Nephron progenitor cell (in vitro differentiated cells): ENCODE measurements at regions not wholly inside any gene's neighbourhood (a gene's known extent, or its start where the extent isn't known, plus 50 kb on each side); places are given as distances from the start of the nearest gene placed in this dataset.

ENCODE experiments used
- DNase-seq: peaks from one replicate; pipeline ENCODE4 v3.0.0; 2021
- H3K27ac Mint-ChIP-seq: 2 replicates; pipeline ENCODE4 v1.8.0; 2021; ENCODE audit warnings: mild to moderate bottlenecking, moderate library complexity, mixed read lengths
- H3K27me3 Mint-ChIP-seq: 2 replicates; pipeline ENCODE4 v1.8.0; 2021; ENCODE audit warnings: mild to moderate bottlenecking, low read depth, mixed read lengths; ENCODE audit not compliant: poor library complexity
- H3K36me3 Mint-ChIP-seq: 2 replicates; pipeline ENCODE4 v1.8.0; 2021; ENCODE audit warnings: low read depth, mixed read lengths
- H3K4me1 Mint-ChIP-seq: 2 replicates; pipeline ENCODE4 v1.8.0; 2021; ENCODE audit warnings: mixed read lengths
- H3K4me3 Mint-ChIP-seq: 2 replicates; pipeline ENCODE4 v1.8.0; 2021; ENCODE audit warnings: mild to moderate bottlenecking, moderate library complexity, mixed read lengths
- H3K9me3 Mint-ChIP-seq: 2 replicates; pipeline ENCODE4 v1.8.0; 2021; ENCODE audit warnings: mild to moderate bottlenecking, moderate library complexity, mixed read lengths
- CTCF ChIP-seq: fragments of 200-600 bp; sonication (generic); IDR thresholded peaks from 2 replicates; pipeline ENCODE4 v1.5.0; 2021; ENCODE audit warnings: antibody characterized with exemption

DNA sequence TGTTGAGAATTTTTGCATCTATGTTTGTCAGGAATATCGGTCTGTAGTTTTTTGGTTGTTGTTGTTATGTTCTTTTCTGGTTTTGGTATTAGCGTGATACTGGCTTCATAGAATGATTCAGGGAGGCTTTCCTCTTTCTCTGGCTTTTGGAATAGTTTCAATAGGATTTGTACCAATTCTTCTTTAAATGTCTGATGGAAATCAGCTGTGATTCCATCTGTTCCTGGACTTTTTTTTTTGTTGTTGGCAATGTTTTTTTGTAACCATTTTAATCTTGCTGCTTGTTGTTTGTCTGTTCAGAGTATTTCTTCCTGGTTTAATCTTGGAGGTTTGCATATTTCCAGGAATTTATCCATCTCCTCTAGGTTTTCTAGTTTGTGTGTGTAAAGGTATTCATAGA, 81.5 kb upstream of the GK2 start:
- H3K27me3 Mint-ChIP-seq = peaks cover 6% of the 10 kb centered on the region

GRCh38 chr4:79476196-79476595, 68.2 kb upstream of the GK2 start:
- TF ChIP-seq CTCF = no peak
- Mint-ChIP-seq H3K9me3 (no peaks in the 10 kb centered on the region), H3K27me3 (no peaks in the 10 kb centered on the region), H3K27ac (no peak overlapping the region), H3K36me3 (no peaks in the 10 kb centered on the region), H3K4me1 (no peaks in the 10 kb centered on the region), H3K4me3 (no peak overlapping the region)
- no peak for DNase-seq

More for the DNA sequence above, 81.5 kb upstream of the GK2 start:
- H3K4me3 Mint-ChIP-seq = no peak overlapping the region
- TF ChIP-seq CTCF = no peak
- H3K4me1 Mint-ChIP-seq = no peaks in the 10 kb centered on the region
- no peaks in the 10 kb centered on the region for H3K9me3 Mint-ChIP-seq
- H3K36me3 Mint-ChIP-seq = no peaks in the 10 kb centered on the region
- no peak for DNase-seq
- no peak overlapping the region for H3K27ac Mint-ChIP-seq

DNA sequence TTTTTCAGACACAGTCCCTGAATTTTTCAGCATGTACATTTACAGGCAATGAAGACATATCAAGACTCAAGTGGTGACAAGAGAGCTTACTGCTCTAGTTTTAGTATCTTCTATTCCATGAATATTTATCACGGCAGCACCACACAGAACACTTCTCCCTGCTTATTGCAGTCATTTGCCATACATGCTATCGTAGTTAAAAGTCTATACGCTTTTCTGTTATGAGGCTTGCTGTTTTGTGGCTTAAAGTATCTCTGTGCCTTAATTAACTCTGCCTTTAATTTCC, 65.4 kb upstream of the GK2 start:
- H3K27ac Mint-ChIP-seq = no peak overlapping the region
- DNase-seq = no peak
- TF ChIP-seq CTCF = no peak

DNA sequence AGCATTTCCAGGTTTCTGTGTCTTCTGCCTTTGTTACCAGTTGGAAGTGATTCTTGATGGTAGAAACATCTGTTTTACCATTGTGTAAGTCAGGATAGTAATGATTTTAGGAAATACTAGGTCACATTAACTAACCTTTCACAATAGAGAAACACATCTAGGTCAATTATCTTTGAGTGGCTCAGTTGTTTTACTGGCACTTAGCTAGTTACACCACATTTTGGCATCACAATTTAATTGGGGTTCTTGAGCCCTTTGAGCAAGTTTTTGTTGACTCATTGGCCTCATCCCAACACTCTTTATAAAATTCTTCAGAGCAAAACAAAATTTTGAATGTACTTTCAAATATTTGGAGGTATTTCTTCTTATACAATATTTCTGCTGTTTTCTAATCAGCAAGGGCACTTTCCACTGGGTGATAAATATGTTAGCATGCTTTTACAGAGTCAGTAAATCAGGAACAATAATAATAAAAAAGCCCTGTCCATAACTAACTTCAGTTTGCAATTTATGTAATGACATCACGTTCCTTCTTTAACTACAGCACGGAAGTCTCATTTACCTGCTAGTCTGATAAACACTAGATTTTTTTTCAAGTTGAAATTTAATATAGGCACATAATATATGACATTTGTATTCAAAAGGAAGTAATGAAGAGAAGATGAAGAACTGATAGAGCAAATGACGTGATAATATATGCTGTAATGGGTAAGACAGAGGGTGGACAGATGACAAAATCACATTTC, 64.8 kb upstream of the GK2 start:
- no peaks in the 10 kb centered on the region for H3K36me3 Mint-ChIP-seq

More for the DNA sequence above, 65.4 kb upstream of the GK2 start:
- Mint-ChIP-seq H3K4me1 (no peaks in the 10 kb centered on the region), H3K4me3 (no peak overlapping the region), H3K27me3 (no peaks in the 10 kb centered on the region), H3K9me3 (no peaks in the 10 kb centered on the region), H3K36me3 (no peaks in the 10 kb centered on the region)

GRCh38 chr4:79472036-79472435, 64.0 kb upstream of the GK2 start:
- H3K36me3 Mint-ChIP-seq = no peaks in the 10 kb centered on the region
- no peak for DNase-seq
- H3K27me3 Mint-ChIP-seq = no peaks in the 10 kb centered on the region
- no peak overlapping the region for H3K27ac Mint-ChIP-seq
- TF ChIP-seq CTCF = no peak
- no peak overlapping the region for H3K4me3 Mint-ChIP-seq
- H3K9me3 Mint-ChIP-seq = no peaks in the 10 kb centered on the region
- H3K4me1 Mint-ChIP-seq = no peaks in the 10 kb centered on the region

More for the DNA sequence above, 64.8 kb upstream of the GK2 start:
- no peak overlapping the region for H3K27ac Mint-ChIP-seq
- no peak for TF ChIP-seq CTCF
- no peak for DNase-seq
- H3K4me1 Mint-ChIP-seq = no peaks in the 10 kb centered on the region
- no peaks in the 10 kb centered on the region for H3K9me3 Mint-ChIP-seq
- H3K4me3 Mint-ChIP-seq = no peak overlapping the region
- H3K27me3 Mint-ChIP-seq = no peaks in the 10 kb centered on the region

DNA sequence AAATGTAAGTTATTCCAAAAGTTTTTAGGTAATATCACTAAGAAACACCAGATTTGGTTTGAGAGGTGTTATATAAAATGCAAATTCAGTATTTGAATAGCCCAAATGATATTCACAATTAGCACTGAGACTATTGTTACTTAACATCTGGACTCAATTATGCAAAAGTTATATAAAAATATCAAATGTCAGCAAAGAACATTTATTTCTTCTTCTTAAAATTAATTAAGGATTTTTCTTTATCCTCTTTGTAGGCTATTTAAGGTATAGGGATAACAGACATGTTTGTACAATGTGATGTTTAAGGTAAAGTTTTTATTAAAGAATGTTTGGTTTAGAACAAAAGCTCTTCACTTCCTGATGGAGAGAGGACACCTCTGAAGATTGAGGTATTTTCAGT, 63.3 kb upstream of the GK2 start:
- Mint-ChIP-seq H3K36me3 (no peaks in the 10 kb centered on the region), H3K4me3 (no peak overlapping the region), H3K27me3 (no peaks in the 10 kb centered on the region), H3K9me3 (no peaks in the 10 kb centered on the region), H3K4me1 (no peaks in the 10 kb centered on the region), H3K27ac (no peak overlapping the region)
- no peak for TF ChIP-seq CTCF
- DNase-seq = no peak
